Panc1 (cell line): ENCODE measurements at regions not wholly inside any gene's neighbourhood (a gene's known extent, or its start where the extent isn't known, plus 50 kb on each side); places are given as distances from the start of the nearest gene placed in this dataset.

ENCODE experiments used
- ATAC-seq: fragments of 200-7000 bp; cut with Tn5 transposase; 2 replicates; pipeline ENCODE4 v1.9.1; 2020; ENCODE audit warnings: mild to moderate bottlenecking, moderate library complexity
- BruUV-seq: library from RNA; stranded (reverse); fragments of 400-500 nt; replicated peaks from 2 replicates; lab custom pipeline; 2021; lab: Mats Ljungman, UMichigan
- CTCF ChIA-PET: fragments of 300-600 bp; sonication (Branson Sonifier 250); formaldehyde crosslinking; loops from one replicate; lab custom pipeline; 2022; ENCODE audit warnings: antibody characterized with exemption; lab: Charles Lee
- POLR2A ChIA-PET: fragments of 300-600 bp; sonication (Branson Sonifier 250); formaldehyde crosslinking; loops from one replicate; lab custom pipeline; 2022; ENCODE audit warnings: antibody characterized with exemption; lab: Charles Lee
- DNase-seq: peaks from one replicate; pipeline ENCODE4 v3.0.0-alpha.2; 2010; ENCODE audit warnings: low read depth, low spot score
- H3K27ac ChIP-seq: 2 replicates; pipeline ENCODE4 v1.5.1; 2011; ENCODE audit warnings: mild to moderate bottlenecking, low read length, inconsistent platforms
- H3K27me3 ChIP-seq: fragments of 200-500 bp; sonication (Bioruptor generic); 2 replicates; pipeline ENCODE4 v1.6.0; 2014; ENCODE audit warnings: low read length, inconsistent platforms; ENCODE audit not compliant: control insufficient read depth, insufficient read depth
- H3K36me3 ChIP-seq: fragments of 200-500 bp; sonication (Bioruptor generic); 2 replicates; pipeline ENCODE4 v1.5.1; 2014; ENCODE audit warnings: inconsistent platforms, mild to moderate bottlenecking, low read length, moderate library complexity; ENCODE audit not compliant: control insufficient read depth, insufficient read depth
- H3K4me1 ChIP-seq: 2 replicates; pipeline ENCODE4 v1.5.1; 2011; ENCODE audit warnings: inconsistent platforms, mild to moderate bottlenecking, low read length, moderate library complexity; ENCODE audit not compliant: control insufficient read depth, insufficient read depth
- H3K4me3 ChIP-seq, 2 experiments: 2 replicates each; pipeline ENCODE4 v1.5.1; 2011 to 2012; ENCODE audit warnings: low read depth in 2 of 2, low read length in 2 of 2, mild to moderate bottlenecking in 2 of 2, inconsistent platforms in 1 of 2, moderate library complexity in 1 of 2
- H3K9me3 ChIP-seq: fragments of 200-500 bp; sonication (Bioruptor generic); 2 replicates; pipeline ENCODE4 v1.5.1; 2014; ENCODE audit warnings: low read depth, mild to moderate bottlenecking, inconsistent platforms, low read length, moderate library complexity; ENCODE audit not compliant: control insufficient read depth, insufficient read depth
- CTCF ChIP-seq: fragments of 450-650 bp; IDR thresholded peaks from 2 replicates; pipeline ENCODE4 v1.5.1; 2017; ENCODE audit warnings: mild to moderate bottlenecking
- POLR2AphosphoS5 ChIP-seq: IDR thresholded peaks from 2 replicates; pipeline ENCODE4 v1.6.1; 2012; ENCODE audit warnings: mild to moderate bottlenecking, low read depth, low read length, moderate library complexity
- REST ChIP-seq, 2 experiments: IDR thresholded peaks; 2 replicates each; pipeline ENCODE4 v1.6.1; 2011 to 2012; ENCODE audit warnings: low read depth in 2 of 2, control low read depth in 1 of 2, low read length in 1 of 2, mild to moderate bottlenecking in 1 of 2, moderate library complexity in 1 of 2; ENCODE audit not compliant: insufficient read depth in 1 of 2
- SIN3A ChIP-seq: IDR thresholded peaks from 2 replicates; pipeline ENCODE4 v1.6.1; 2012; ENCODE audit warnings: low read depth, mild to moderate bottlenecking, low read length, moderate library complexity, borderline replicate concordance; ENCODE audit not compliant: insufficient read depth
- TCF7L2 ChIP-seq: IDR thresholded peaks from 2 replicates; pipeline ENCODE4 v1.6.1; 2011; ENCODE audit warnings: mild to moderate bottlenecking, low read depth, low read length, inconsistent platforms
- in situ Hi-C: cut with HindIII; loops from 2 replicates; pipeline ENCODE4 v1.10.0; 2016; ENCODE audit warnings: low sequenced_read_pairs, low pct_unique_long_range_greater_than_20kb
- intact Hi-C: fragments of 100-400 bp; cut with micrococcal nuclease; formaldehyde crosslinking; loops from one replicate; pipeline ENCODE4 v1.10.0; 2022; ENCODE audit not compliant: unreplicated experiment

GRCh38 chr1:219837274-219837993 lies 90.9 kb downstream of the SLC30A10 start:
- ChIA-PET CTCF (no interaction called here), POLR2A (no interaction called here)
- no peaks in the 10 kb centered on the region for H3K4me1 ChIP-seq
- no peak overlapping the region for H3K27ac ChIP-seq
- no peaks in the 10 kb centered on the region for H3K9me3 ChIP-seq
- intact Hi-C loops (loop anchor here (10.0 kb wide), 1 partner anchor 117 kb away; no protein-coding TSS in a partner anchor), in situ Hi-C loops (no loop called here)
- peaks cover 23% of the 10 kb centered on the region for H3K27me3 ChIP-seq
- DNase-seq = peak; percentile 30
- TF ChIP-seq CTCF = peak; percentile 74
- no peak for TF ChIP-seq POLR2AphosphoS5
- TF ChIP-seq REST (IDR thresholded peaks at IDR 0.05; ENCODE audit: insufficient read depth in 1 of 2, low read depth in 2 of 2, low read length in 1 of 2) = no peak
- ATAC-seq = peak; percentile 93
- no TSS peak for BruUV-seq
- no peak overlapping the region for H3K4me3 ChIP-seq
- H3K36me3 ChIP-seq = no peaks in the 10 kb centered on the region

- in situ Hi-C loops = no loop called here
- no peak for ATAC-seq
Observed at GRCh38 chr1:219834314-219834917, 93.9 kb downstream of the SLC30A10 start.

More at GRCh38 chr1:219834314-219834917, 93.9 kb downstream of the SLC30A10 start:
- no peaks in the 10 kb centered on the region for H3K4me1 ChIP-seq
- no peak for TF ChIP-seq REST (IDR thresholded peaks at IDR 0.05; ENCODE audit: insufficient read depth in 1 of 2, low read depth in 2 of 2, low read length in 1 of 2)
- TF ChIP-seq CTCF = no peak
- no peak for TF ChIP-seq SIN3A
- TF ChIP-seq POLR2AphosphoS5 = no peak
- no peak for TF ChIP-seq TCF7L2
- no peak overlapping the region for H3K4me3 ChIP-seq
- no peak overlapping the region for H3K27ac ChIP-seq
- H3K27me3 ChIP-seq = peaks cover 23% of the 10 kb centered on the region
- BruUV-seq = no TSS peak
- H3K9me3 ChIP-seq = no peaks in the 10 kb centered on the region
- no peak for DNase-seq
- no peaks in the 10 kb centered on the region for H3K36me3 ChIP-seq
- ChIA-PET POLR2A (no interaction called here), CTCF (no interaction called here)
- intact Hi-C loops = loop anchor here (10.0 kb wide), 1 partner anchor 120 kb away; no protein-coding TSS in a partner anchor
